ENCODE measurements at regions not wholly inside any gene's neighbourhood (a gene's known extent, or its start where the extent isn't known, plus 50 kb on each side); places are given as distances from the start of the nearest gene placed in this dataset.

DNA sequence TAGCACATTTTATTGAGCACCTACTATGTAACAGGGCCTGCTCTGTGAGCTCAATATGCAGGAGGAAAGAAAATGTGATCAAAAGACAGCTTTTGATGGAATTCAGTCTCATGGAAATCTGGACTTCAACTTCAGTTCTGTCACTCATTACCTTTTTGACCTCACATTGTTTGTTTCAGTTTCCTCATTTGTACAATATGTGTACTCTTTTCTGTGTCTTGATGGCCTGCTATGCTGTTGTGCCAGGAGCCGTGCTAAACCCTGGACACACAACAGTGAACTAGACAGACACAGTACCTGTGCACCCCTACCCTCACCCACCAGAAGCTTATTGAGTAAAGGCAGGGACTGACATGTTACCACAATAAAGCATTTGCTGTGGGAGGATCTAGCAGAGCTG is 162.9 kb upstream of the FGGY start:
- DNase-seq: no peak

DNA sequence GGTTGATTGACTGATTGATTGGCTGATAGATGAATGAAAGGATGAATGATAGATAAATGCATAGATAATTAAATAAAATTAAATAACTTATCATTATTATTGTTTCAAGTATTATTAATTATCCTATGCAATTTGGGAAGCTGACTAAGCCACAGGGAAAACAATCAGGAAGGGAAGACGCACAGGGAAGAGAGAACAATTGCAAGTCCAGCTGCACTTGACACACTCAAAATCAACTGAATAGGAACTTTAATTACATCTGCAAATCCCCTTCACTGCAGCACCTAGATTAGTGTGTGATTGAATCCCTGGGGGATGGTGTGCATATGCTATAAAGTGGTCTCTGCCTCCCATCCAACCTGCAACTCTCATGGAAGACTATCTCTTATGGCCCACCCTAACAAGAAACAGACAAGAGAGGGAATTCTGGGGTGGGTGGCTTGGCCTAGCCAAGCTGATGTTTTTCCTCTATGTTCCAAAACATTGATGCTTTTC is 161.1 kb upstream of the FGGY start:
- DNase-seq: no peak

DNA sequence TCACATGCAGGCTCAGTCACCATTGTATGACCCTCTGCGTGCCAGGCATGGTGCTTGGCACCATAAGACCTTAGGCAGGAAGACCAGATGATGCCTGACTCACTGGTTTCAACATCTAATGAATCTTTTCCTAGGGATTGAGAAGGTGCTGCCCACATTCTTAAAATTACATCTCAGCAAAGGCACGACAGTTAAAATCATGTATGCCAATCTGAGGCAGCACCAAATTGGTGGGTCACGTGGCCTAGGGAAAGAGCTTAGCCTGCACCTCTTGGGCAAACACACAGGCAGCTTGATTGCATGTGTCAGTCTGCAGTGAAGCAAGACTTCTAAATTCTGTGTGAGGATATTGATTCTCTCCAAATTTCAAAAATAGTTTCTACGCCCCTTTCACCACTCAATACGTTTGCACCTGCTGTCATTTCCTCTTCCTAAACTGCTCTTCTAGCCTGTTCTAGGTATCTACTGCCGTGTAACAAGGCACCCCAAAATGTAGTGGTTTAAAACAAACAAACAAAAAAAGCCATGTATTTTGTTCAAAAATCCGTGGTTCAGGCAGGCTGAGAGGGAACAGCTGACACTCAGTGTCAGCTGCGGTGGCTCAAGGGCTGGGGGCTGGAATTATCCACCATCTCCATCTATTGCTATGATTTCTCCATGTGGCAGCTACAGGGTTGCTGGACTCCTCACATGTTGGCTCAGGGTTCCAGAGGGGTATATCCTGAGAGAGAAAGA is 160.2 kb upstream of the FGGY start:
- DNase-seq: no peak

DNA sequence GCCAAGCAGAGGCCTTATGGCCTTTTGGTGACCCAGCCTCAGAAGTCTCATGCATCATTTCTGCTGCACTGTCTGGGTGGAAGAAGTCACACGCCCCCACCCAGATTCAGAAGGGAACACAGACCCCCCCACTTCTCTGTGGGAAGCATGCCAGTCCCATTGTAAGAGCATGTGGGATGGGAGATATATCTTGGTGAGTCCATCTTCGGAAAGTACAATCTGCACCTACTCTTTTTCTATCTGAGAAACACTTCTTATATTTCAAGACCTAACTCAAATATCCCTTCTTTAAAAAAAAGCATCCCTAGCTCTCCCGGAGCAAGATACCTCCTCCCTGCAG is 159.6 kb upstream of the FGGY start:
- no peak for DNase-seq

DNA sequence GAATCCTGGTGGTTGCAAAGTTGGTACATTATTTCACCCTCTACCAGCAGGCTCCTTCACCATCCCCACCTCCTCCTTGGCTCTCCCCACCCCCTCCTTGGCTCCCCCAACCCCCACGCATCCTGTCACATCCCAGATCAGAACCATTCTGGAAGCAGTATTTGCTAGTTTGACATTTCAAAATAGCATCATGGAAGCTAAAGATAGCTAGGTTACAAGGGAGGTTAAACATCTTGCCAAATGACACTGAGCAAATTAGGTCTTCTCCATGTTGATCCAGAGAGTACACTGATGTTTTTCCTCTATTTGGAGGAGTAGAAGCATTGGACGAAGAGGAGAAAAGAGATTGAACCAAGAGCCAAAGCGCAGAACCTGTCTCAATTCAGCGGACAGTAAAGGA is 158.9 kb upstream of the FGGY start:
- no peak for DNase-seq

DNA sequence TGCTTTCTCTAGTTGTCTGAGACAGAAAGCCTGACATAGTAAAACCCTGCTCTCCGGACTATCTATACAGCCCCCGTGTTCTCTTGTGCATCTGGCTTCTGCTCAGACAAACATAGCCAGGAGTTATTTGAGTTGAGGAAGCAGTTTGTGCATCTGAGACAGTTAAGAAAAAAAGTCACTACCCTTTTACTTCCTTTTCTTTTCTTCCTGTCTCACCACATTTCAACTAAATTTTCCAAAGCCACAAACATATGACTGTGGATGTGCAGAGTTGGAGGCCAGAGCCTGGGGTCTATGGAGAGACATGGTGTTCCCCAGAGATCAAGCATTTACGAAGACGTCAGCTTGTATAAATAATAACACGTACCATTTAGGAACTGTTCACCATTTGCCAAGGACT is 158.5 kb upstream of the FGGY start:
- DNase-seq: peak; percentile 22

DNA sequence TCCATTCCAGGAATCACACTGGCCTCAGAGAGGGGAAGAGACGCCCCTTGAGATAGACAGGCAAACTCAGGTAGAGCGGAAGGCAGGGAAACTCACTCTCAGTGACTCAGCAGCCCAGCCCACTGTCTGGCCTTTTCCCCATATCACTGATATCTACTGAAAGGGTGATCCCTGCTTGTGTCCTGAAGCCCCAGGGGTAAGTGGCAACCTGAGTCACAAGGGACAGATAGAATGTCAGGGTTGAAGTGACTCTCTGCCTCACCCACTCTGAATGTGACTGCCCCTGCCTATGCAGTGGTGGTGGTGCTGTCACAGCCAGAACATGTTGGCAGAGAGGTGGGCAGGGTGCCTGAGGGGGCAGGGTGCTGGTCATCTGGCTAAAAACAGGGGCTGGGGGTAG is 157.5 kb upstream of the FGGY start:
- DNase-seq: no peak

DNA sequence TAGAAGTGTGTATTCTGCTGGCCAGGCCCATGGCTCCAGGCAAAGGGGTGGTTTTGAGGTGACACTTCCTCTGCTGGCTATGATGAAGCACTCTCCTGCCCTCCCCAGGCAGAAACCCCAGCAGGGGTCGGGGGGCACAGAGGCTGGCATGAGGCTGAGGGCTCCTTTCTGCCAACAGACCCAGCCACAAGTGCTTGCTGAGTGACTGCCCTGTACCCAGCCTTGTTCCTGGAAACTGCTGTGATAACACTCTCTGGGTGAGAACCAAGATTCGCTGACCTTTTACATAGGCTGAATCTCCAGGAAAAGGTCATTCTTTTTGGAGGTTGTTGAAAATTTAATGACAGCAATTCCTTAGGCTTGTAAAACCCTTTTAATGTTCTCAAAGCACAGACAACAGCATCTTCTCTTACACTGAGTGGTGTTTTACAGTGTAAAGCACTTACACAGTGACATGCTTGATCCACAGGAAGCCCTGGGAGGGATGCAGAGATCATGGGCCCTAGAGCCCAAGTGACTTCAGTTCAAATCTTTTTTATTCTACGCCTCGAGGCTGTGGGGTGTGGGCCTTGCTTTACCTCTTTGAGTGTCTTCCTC is 155.5 kb upstream of the FGGY start:
- DNase-seq: no peak

DNA sequence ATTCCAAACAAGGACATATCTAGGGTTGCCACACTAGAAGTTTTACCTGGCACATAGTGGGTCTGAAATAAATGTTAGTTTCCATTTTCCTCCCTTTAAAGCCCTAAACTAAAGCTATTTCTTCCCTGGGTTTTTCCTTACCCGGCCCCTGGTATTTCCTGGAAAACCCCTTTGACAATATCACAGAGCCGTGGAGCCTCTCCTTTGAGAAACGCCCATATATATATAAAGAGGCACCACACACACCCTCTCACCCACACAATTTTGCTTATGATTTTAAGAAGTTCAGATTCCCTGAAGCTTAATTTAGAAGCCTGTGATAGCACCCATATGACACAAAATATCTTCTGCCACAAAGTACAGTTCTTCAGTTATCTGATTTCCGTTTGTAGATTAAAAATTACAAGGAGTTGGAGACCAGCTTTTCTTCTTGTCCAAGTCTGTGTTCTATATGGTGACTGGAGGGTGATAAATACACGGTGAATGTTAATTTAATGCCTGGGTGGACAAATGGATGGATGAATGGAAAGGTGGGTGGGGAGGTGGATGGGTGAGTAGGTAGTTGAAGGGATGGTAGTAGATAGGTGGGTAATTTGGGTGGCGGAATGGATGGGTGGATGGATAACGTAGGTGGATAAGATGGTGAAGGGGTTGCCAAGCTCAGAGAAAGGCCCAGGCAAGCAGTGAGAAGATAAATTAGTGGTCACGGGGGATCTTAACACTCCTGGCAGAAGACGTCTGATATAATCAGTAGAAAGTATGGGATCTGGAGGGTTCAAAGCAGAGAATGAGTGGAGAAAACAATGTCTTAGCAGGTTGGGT is 154.4 kb upstream of the FGGY start:
- DNase-seq: no peak

DNA sequence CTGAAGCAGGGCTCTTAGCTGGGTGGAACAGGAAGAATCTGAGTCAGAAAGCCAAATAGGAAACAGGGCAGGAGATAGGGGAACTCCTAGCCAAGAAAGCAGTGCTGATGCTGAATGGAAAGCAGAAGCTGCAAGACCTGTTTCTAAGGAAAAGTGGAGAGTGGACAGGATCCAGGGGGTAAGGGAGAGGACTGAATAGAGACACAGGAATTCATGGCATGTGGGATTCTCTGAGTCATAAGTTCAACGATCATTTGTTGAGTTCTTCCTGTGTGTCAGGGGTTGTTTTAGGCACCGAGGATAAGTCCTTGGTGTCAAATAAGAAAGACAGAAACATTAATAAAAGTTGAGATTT is 153.8 kb upstream of the FGGY start:
- peak; percentile 16 for DNase-seq

DNA sequence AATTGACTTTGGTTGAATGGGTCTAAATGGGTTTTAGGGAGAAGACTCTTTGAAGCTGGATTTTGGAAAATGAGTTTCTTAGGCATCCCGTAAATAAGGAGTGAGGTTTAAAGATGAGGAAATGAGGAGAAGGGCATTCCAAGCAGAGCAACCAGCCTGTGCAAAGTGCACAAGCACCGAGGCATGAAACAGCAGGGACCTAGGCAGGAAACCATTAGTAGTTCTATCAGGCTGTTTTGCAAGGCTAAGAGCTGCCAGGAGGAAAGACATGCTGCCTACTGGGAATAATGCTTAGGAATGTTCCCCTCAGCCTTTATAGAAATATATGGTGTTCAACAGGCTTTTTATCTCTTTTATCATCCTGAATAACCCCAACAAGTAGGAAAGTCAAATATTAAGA is 153.1 kb upstream of the FGGY start:
- DNase-seq: no peak

DNA sequence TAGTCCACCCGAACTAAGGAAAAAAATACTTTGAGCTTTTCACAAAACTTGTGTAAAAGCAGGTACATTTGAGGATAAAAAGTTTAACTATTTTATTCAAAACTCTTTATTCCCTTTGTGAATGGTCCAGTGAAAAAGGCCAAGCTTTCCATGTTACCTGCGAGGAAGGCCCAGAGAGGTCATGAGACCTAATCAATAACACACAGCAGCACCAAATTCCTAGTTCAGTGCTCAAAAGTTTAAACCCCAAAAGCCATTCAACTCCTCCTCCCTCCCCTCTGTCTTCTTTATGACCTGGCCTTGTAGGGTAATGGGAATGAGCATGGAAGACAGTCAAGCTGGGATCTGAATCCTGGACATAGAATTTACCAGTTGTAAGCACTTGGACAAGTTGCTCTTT is 151.9 kb upstream of the FGGY start:
- DNase-seq: no peak

DNA sequence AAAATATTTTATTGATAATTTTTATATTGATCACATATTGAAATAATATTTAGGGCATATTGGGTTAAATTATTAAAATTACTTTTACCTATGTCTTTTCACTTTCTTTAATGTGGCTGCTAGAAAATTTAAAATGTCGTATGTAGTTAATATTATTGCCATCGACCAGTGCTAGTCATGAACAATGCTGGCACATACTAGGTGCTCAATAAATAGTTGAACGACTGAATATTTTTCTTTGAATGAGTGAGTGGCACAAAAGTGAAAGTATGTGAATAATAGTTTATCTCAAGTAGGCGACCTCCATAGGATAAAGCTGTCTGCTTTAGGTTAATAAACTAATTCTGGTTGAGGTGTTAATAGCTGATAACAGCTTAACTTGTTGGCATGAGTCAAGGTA is 150.8 kb upstream of the FGGY start:
- peak; percentile 16 for DNase-seq

DNA sequence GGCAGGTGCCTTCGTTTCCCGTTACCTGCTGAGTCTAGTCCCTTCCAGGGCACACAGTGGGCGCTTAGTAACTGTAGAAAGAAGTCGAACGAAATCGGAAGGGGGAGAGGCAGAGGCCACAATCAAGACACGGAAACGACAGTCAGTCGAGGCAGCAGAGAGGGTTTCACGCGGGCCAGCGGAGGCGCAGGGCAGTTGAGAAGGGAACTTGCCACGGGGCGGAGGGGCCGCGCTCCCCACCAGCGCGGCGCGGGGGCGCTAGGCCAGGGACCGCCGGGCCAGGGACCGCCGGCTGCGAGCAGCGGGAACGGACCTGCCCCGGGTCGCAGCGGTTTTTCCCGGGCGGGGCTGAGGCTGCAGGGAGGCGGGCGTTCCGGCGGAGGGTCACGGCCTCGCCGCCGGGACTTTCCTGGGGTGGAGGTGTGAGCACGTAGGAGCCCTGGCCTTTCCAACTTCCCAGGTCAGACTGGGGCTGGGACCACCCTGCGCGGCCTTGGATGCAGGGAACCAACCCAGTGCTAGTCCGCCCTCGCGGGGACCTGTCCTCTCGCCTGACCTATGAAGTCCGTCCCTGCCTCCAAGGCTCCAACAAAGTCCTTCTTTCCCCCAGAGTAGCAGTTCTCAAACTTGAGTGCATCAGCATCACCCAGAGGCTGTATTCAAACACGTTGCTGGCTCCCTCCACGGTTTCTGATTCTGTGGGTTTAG is 150.1 kb upstream of the FGGY start:
- DNase-seq: peak; percentile 32

DNA sequence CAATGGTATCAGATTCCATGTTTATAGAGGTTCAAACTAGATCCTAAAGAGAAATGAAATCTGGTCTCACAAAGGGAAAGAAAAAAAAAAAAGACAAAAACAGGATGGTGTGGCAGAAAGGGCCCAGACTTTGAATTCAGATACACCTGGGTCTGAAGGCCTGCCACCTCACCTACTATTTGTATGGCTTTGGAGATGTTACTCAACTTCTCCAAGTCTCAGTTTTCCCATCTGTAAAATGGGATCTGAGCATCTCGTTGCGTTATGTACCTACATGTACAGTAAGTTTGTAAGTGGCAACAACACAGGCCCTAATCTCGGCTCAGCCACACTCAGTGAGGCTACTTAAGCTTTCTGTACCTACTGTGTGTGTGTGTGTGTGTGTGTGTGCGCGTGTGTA is 147.5 kb upstream of the FGGY start:
- no peak for DNase-seq

DNA sequence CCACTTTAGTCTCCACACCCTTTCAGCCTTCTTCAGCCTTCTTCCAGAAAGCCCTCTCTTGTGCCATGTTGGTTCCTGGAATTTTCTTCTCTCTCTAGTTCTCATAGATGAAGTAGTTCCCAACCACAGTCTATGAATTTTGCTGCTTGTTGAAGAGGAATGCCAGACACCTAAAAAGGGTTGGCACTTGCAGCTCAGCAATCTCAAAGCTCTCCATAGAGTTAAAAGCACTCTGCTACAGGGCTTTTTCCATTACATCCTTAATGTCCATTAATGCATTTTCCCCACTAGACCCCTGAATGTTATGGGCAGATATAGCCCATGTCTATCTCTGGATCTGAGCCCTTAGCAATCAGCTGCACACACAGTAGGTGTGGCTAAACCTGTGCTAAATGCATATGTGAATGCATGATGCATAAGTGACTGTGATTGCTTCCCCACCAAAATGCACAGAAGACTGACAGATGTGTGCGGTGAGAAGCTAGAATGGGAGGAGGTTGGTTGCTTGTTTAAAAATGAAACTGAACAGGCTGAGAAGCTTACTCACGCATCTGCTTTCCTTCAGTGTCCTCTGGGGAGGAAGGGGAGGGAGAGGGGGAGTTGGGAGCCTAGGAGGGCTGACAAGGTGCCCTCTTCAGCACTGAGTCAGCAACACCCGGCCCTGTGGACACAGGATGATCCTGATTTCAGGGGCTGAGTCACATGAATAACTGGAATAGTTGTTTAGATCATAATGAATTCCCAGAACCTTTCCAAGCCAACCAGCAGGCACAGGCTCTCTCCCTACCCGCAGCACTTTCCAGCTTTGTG is 146.1 kb upstream of the FGGY start:
- DNase-seq: no peak

DNA sequence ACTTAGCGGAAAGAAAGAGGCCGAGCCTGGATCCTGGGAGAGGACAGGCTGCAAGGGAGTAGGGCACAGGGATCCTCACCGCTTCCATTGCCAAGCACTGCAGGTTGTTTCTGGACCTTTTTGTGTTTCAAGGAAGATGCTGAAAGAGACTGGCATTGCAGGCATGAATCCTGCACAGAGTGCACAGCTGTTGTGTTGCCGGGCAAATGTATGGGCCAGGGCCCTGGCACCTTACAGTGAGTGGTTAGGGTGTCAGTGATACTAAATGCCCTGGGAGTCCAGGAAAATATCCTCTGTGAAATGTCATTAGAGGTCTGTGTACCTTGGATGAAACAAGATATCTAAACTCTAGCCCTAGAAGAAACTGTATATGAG is 145.5 kb upstream of the FGGY start:
- no peak for DNase-seq

DNA sequence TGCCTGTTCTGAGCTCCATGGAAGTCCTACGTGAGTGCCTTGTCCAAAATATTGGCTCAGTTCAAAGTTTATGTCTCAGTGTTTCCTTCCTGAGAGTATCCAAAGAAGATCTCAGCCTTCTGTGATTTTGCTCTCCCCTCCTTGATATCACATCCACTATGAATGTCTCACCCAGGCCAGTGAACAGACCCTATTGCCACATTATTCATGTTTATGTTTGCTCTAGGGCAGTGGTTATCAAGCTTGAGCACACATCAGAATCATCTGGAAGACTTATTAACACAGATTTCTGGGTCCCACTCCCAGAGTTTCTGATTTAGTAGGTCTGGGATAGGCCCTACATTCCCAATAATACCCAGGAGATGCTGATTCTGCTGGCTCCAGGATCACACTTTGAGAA is 145.0 kb upstream of the FGGY start:
- DNase-seq: no peak

DNA sequence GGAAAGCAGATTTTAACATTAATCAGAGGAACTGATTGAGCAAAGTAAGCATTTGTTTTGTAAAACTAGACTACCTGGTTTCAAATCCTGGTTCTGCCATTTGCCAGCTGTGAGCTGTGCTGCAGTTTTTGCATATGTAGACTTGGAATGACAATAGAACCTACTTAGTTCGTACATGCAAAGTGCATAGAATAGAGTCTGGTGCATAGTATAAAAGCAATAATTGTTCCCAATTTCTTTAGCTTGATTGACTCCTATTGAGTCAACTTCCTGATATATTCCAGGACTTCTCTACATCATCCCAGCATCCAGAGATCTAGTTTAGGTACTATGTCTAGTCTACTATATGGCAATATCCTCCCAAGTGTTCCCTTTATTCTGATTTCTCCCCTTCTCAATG is 144.4 kb upstream of the FGGY start:
- DNase-seq: no peak

DNA sequence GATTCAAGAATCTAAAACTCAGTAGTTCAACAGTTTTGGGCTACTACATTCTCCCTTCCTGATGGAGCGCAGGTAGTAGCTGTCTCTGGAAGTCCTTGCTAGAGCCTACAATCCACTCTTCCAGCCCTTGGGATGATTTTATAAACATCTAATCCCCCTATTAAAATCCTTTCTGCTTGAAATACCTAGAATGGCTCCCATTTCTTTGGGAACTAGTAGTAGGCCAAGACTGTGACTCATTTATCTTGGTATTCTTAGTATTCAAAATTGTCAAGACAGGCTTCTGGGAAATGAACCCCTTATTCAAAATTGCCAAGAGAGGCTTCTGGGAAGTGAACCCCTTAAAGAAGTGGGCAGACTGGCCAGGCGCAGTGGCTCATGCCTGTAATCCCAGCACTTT is 142.5 kb upstream of the FGGY start:
- no peak for DNase-seq

DNA sequence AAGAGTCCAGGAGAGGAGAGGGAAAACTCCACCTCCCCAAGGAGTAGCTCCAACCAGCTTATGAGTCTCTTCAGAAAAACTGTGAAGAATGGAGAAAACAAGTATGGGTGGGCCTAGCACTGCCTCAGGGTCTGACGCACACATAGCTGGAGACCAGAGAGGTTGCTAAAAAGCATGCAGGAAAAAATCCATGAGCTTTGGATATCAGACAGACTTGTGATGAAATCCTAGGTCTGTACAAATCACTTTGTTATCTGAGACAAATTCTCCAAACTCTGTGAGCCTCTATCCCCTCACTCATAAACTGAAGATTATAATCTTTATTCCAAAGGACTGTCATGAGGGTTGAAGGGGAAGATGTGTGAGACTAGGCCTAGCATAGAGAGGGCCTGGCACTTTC is 141.5 kb upstream of the FGGY start:
- no peak for DNase-seq

DNA sequence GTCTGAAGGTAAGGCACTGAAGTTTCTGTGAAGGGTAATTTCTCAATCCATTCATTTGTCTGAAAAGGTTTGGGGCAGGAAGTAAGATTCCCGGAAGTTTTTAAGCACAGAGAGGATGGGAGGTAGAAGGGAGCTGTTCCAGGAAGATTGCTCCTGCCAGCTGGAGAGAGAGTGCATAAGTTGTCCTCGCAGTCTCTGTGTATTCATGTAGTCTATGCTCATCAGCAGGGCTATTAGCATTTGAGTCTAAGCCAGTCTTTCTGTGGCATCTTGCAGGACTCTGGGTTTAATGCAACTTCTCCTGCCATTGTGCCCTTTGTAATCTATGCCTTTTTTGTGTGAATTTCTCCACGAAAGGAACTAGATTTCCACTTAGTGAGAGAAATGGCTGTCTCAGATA is 140.8 kb upstream of the FGGY start:
- no peak for DNase-seq

Measured in hematopoietic multipotent progenitor cell treated with erythropoietin and hydrocortisone succinate and interleukin-3 and kit ligand, for 6 days (in vitro differentiated cells).